ENCODE measurements at regions not wholly inside any gene's neighbourhood (a gene's known extent, or its start where the extent isn't known, plus 50 kb on each side); places are given as distances from the start of the nearest gene placed in this dataset.

GRCh38 chr4:114273238-114273637, 293.8 kb upstream of the ARSJ start:
- TF ChIP-seq CTCF (IDR thresholded peaks at IDR 0.05; ENCODE audit: low read depth, low read length), result no peak
- DNase-seq (ENCODE audit: extremely low read depth, low read depth), result no peak

- DNase-seq (ENCODE audit: extremely low read depth, low read depth), result no peak
- TF ChIP-seq CTCF (IDR thresholded peaks at IDR 0.05; ENCODE audit: low read depth, low read length), result no peak
Measured at GRCh38 chr4:114277690-114278089, 298.2 kb upstream of the ARSJ start.

- DNase-seq (ENCODE audit: extremely low read depth, low read depth), result no peak
- no peak for TF ChIP-seq CTCF (IDR thresholded peaks at IDR 0.05; ENCODE audit: low read depth, low read length)
Measured at GRCh38 chr4:114279066-114279465, 299.6 kb upstream of the ARSJ start.

- no peak for DNase-seq (ENCODE audit: extremely low read depth, low read depth)
- no peak for TF ChIP-seq CTCF (IDR thresholded peaks at IDR 0.05; ENCODE audit: low read depth, low read length)
Measured at GRCh38 chr4:114279711-114280110, 300.3 kb upstream of the ARSJ start.

- no peak for TF ChIP-seq CTCF (IDR thresholded peaks at IDR 0.05; ENCODE audit: low read depth, low read length)
Measured at GRCh38 chr4:114280645-114281044, 301.2 kb upstream of the ARSJ start.

GRCh38 chr4:114281164-114281960, 301.9 kb upstream of the ARSJ start:
- no peak for DNase-seq (ENCODE audit: extremely low read depth, low read depth)
- no peak for TF ChIP-seq CTCF (IDR thresholded peaks at IDR 0.05; ENCODE audit: low read depth, low read length)

More at GRCh38 chr4:114280645-114281044, 301.2 kb upstream of the ARSJ start:
- DNase-seq (ENCODE audit: extremely low read depth, low read depth), result no peak

- TF ChIP-seq CTCF (IDR thresholded peaks at IDR 0.05; ENCODE audit: low read depth, low read length), result no peak
- no peak for DNase-seq (ENCODE audit: extremely low read depth, low read depth)
Measured at GRCh38 chr4:114282937-114283336, 303.5 kb upstream of the ARSJ start.
